ENCODE measurements at regions not wholly inside any gene's neighbourhood (a gene's known extent, or its start where the extent isn't known, plus 50 kb on each side); places are given as distances from the start of the nearest gene placed in this dataset.

DNA sequence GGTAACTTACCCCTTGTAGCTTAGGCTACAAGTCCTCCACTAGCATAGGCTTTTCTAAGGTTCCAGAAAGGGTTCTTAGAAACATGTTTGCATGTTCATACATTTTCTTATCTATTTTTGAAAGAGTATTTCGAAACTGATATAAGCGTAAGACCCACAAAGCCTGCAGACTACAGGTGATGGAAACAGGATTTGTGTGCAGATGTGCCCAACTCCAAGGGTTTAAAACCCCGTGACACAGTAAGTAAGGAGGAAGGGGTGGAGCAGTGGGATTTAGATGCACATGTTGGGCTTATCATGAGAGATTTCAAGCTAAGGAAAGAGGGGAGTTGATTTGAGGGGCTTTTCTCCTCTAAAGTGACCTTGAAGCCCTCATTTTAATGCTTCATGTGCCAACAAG, 164.7 kb downstream of the LTN1 start:
- no peak for ATAC-seq

DNA sequence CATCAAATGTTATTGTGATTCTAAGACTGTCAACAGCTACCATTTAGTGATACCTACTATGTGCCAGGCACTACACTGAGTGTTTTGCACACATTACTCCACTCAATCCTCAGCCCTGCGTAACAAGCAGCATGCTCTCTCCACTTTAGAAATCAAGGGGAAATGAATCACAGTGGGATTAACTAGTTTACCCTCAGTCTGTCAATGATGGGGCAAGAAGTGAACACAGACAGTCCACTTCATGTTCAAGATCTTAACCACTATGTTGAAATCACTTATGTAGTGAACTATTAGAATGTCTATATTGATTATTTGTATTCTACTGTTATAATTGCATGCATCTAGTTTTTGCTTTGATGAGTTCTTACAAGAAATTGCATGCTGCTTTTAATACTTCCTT, 165.3 kb downstream of the LTN1 start:
- H3K4me1 ChIP-seq = peaks cover 12 to 66% (median 22%) of the 10 kb centered on the region in 3 donors
- H3K36me3 ChIP-seq = no peaks in the 10 kb centered on the region
- no peaks in the 10 kb centered on the region for H3K9me3 ChIP-seq
- H3K4me3 ChIP-seq = no peak overlapping the region
- no peaks in the 10 kb centered on the region for H3K27me3 ChIP-seq
- H3K27ac ChIP-seq = peak overlapping the region; percentile 75 to 81 (median 78)
- no peak for ATAC-seq
- 29 to 79% methylated on average over 1 of the region's 1 CpG for WGBS, 2 donors (ENCODE audit: low coverage in 1 of 2)
- no peak for TF ChIP-seq POLR2AphosphoS5 (IDR thresholded peaks at IDR 0.05)
- TF ChIP-seq, protein P1, sequence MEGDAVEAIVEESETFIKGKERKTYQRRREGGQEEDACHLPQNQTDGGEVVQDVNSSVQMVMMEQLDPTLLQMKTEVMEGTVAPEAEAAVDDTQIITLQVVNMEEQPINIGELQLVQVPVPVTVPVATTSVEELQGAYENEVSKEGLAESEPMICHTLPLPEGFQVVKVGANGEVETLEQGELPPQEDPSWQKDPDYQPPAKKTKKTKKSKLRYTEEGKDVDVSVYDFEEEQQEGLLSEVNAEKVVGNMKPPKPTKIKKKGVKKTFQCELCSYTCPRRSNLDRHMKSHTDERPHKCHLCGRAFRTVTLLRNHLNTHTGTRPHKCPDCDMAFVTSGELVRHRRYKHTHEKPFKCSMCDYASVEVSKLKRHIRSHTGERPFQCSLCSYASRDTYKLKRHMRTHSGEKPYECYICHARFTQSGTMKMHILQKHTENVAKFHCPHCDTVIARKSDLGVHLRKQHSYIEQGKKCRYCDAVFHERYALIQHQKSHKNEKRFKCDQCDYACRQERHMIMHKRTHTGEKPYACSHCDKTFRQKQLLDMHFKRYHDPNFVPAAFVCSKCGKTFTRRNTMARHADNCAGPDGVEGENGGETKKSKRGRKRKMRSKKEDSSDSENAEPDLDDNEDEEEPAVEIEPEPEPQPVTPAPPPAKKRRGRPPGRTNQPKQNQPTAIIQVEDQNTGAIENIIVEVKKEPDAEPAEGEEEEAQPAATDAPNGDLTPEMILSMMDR (IDR thresholded peaks at IDR 0.05) = no peak
- no peak for TF ChIP-seq EP300 (IDR thresholded peaks at IDR 0.05)
- no peak for TF ChIP-seq POLR2A (IDR thresholded peaks at IDR 0.05)

More for the DNA sequence above, 164.7 kb downstream of the LTN1 start:
- peak overlapping the region in 3 of 4 donors; percentile 44 to 78 (median 77) for H3K27ac ChIP-seq
- H3K9me3 ChIP-seq = no peaks in the 10 kb centered on the region
- 71 to 92% methylated on average over 2 to 3 of the region's 3 CpGs for WGBS, 2 donors (ENCODE audit: low coverage in 1 of 2)
- peaks cover 8 to 60% (median 16%) of the 10 kb centered on the region in 3 donors for H3K4me1 ChIP-seq
- no peaks in the 10 kb centered on the region for H3K27me3 ChIP-seq
- no peak overlapping the region for H3K4me3 ChIP-seq
- no peaks in the 10 kb centered on the region for H3K36me3 ChIP-seq
- no peak for TF ChIP-seq POLR2A (IDR thresholded peaks at IDR 0.05)

DNA sequence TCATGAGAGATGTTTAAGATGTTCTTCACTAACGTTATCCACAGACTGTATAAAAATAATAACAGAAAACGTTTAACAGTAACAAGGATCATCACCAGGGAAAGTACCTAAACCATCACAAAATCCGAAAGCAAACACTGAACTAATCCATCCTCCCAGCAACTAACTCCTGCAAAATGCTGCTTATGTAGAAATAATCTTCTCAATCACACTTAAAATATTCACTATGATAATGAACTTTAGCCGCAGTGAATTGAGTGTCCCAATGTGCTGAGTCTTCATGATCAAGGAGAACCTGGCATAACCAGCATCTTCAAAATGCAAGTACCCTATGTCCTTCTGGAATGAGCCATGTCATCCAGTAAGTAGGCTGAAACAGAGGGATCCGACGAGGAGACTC, 166.1 kb downstream of the LTN1 start:
- WGBS, 2 donors (ENCODE audit: low coverage in 1 of 2) = 38 to 43% methylated on average over 6 of the region's 6 CpGs
- H3K4me1 ChIP-seq = peaks cover 20 to 70% (median 30%) of the 10 kb centered on the region in 3 donors
- H3K4me3 ChIP-seq = no peak overlapping the region
- no peak for ATAC-seq
- peak overlapping the region; percentile 75 to 81 (median 78) for H3K27ac ChIP-seq
- H3K9me3 ChIP-seq = no peaks in the 10 kb centered on the region
- H3K27me3 ChIP-seq = no peaks in the 10 kb centered on the region
- TF ChIP-seq, protein P1 (IDR thresholded peaks at IDR 0.05) = no peak
- no peak for TF ChIP-seq POLR2AphosphoS5 (IDR thresholded peaks at IDR 0.05)
- no peak for TF ChIP-seq EP300 (IDR thresholded peaks at IDR 0.05)
- TF ChIP-seq POLR2A (IDR thresholded peaks at IDR 0.05) = no peak
- no peaks in the 10 kb centered on the region for H3K36me3 ChIP-seq

GRCh38 chr21:28826021-28826420, 166.7 kb downstream of the LTN1 start:
- Histone ChIP-seq H3K27ac (peak overlapping the region; percentile 75 to 81 (median 78)), H3K27me3 (no peaks in the 10 kb centered on the region), H3K4me1 (peaks cover 26 to 75% (median 32%) of the 10 kb centered on the region in 3 donors), H3K4me3 (no peak overlapping the region), H3K36me3 (no peaks in the 10 kb centered on the region), H3K9me3 (no peaks in the 10 kb centered on the region)
- 33 to 50% methylated on average over 2 of the region's 2 CpGs for WGBS, 2 donors (ENCODE audit: low coverage in 1 of 2)
- no peak for ATAC-seq
- no peak for TF ChIP-seq EP300 (IDR thresholded peaks at IDR 0.05)

DNA sequence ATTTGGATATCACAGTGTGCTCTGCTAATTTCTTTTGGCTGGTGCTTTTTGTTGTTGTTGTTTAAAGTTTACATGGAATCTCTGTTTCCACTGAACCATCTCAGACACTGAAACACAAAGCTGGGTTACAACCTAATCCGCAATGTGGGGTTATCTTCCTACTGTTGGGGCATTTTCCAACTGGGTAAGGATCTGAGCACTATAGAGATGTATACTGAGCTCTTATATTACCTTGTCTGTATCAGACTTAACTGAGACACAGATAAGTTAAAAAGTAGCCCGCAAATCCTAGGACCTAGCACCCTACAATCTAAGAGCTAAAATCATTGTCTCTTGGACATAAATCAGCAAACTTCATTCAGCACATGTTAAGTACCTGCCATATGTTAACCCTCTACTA, 169.2 kb downstream of the LTN1 start:
- peaks cover 26 to 74% (median 33%) of the 10 kb centered on the region in 3 donors for H3K4me1 ChIP-seq
- no peak for ATAC-seq
- H3K4me3 ChIP-seq = no peak overlapping the region
- TF ChIP-seq, protein P1 (IDR thresholded peaks at IDR 0.05) = no peak
- TF ChIP-seq POLR2AphosphoS5 (IDR thresholded peaks at IDR 0.05) (no peak), EP300 (IDR thresholded peaks at IDR 0.05) (no peak), POLR2A (IDR thresholded peaks at IDR 0.05) (no peak)
- no peaks in the 10 kb centered on the region for H3K9me3 ChIP-seq
- peak overlapping the region; percentile 75 to 84 (median 78) for H3K27ac ChIP-seq
- H3K36me3 ChIP-seq = no peaks in the 10 kb centered on the region
- no peaks in the 10 kb centered on the region for H3K27me3 ChIP-seq
- 42 to 73% methylated on average over 2 of the region's 2 CpGs for WGBS, 2 donors (ENCODE audit: low coverage in 1 of 2)

DNA sequence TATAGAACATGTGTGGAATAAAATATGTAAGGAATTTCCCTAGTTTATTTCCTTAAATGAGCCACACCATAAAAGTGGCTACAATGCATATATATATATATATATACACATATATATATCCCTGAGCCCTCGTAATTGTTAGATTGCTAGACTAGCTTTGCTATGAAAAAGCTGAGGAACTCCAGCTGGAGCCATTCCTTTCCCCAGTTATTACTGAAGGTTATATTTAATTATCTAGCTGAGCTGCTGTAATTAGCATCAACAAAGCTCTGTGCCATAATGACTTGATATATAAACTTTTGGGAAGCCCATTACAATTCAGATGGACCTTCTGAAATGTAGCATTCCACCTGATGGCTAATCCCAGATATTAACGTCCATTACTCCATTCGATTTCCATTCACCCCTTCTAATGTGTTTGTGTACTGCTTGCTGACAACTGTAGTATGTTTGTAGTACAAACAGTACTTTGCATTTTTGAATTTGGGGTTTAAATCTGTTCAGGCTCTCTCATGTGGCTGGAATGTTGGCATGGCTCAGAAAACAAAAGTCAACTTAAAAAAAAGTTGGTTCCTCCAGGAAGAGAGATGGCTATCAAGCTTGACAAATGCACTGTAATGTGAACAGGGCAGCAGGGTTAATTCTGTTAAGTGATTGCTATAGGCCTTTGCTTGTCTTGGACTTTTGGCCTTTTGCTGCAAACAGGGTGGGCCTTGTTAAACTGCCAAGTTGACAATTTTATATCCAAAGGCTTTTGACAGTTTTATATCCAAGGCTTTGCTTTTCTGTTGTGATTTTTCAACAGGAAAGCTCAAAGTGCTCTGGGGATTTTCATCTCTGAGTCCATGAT, 170.0 kb downstream of the LTN1 start:
- 18 to 22% methylated on average over 1 to 3 of the region's 3 CpGs for WGBS, 2 donors (ENCODE audit: low coverage in 1 of 2)
- H3K9me3 ChIP-seq = no peaks in the 10 kb centered on the region
- ATAC-seq = peak; percentile 79
- H3K4me3 ChIP-seq = no peak overlapping the region
- H3K4me1 ChIP-seq = peaks cover 26 to 67% (median 33%) of the 10 kb centered on the region in 3 donors
- H3K27ac ChIP-seq = peak overlapping the region; percentile 75 to 84 (median 78)
- H3K36me3 ChIP-seq = no peaks in the 10 kb centered on the region
- TF ChIP-seq, protein P1 (IDR thresholded peaks at IDR 0.05) = peak in 1 of 4 experiments; percentile 9
- TF ChIP-seq EP300 (IDR thresholded peaks at IDR 0.05) (no peak), POLR2AphosphoS5 (IDR thresholded peaks at IDR 0.05) (peak; percentile 81), POLR2A (IDR thresholded peaks at IDR 0.05) (no peak)
- H3K27me3 ChIP-seq = no peaks in the 10 kb centered on the region
